Erythroblast (primary cell): ENCODE measurements at regions not wholly inside any gene's neighbourhood (a gene's known extent, or its start where the extent isn't known, plus 50 kb on each side); places are given as distances from the start of the nearest gene placed in this dataset.

ENCODE experiments used
- GATA1 ChIP-seq: IDR thresholded peaks from 2 replicates; pipeline ENCODE4 v1.6.1; 2011; ENCODE audit warnings: low read depth, mild to moderate bottlenecking, control low read depth, low read length, moderate library complexity
- POLR2A ChIP-seq: IDR thresholded peaks from 2 replicates; pipeline ENCODE4 v1.6.1; 2011; ENCODE audit warnings: mild to moderate bottlenecking, low read length

DNA sequence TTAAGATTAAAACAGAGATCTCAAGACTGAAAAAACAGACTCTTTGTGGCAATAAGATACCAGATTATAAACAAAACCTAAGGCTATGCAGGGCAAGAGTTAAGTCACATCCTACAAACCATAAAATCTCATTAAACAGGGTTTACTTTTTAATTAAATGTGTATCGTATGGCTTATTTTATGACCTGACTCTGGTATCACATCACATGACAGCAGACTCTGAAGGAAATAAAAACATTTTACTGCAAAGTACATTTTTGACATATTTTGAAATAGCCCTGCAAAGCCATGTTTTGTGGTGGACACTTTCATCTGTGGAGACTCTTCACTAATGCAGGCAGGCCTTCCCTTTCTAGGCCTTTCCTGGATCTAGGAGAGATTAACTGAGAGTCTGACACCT lies 327.6 kb upstream of the CLEC14A start:
- no peak for TF ChIP-seq POLR2A
- TF ChIP-seq GATA1, result no peak
